GM12865 (cell line): ENCODE measurements at regions not wholly inside any gene's neighbourhood (a gene's known extent, or its start where the extent isn't known, plus 50 kb on each side); places are given as distances from the start of the nearest gene placed in this dataset.

ENCODE experiments used
- DNase-seq: peaks from one replicate; pipeline ENCODE4 v3.0.0; 2010; ENCODE audit warnings: low read depth
- H3K4me3 ChIP-seq: 2 replicates; pipeline ENCODE4 v1.5.1; 2011; ENCODE audit warnings: mild to moderate bottlenecking, low read depth, low read length, control low read depth
- TF ChIP-seq, protein P1 (sequence below): IDR thresholded peaks from 2 replicates; pipeline ENCODE4 v1.5.1; 2011; ENCODE audit warnings: low read length, control low read depth, low read depth, inconsistent platforms; ENCODE audit not compliant: insufficient read depth; ENCODE audit errors: missing control alignments

DNA sequence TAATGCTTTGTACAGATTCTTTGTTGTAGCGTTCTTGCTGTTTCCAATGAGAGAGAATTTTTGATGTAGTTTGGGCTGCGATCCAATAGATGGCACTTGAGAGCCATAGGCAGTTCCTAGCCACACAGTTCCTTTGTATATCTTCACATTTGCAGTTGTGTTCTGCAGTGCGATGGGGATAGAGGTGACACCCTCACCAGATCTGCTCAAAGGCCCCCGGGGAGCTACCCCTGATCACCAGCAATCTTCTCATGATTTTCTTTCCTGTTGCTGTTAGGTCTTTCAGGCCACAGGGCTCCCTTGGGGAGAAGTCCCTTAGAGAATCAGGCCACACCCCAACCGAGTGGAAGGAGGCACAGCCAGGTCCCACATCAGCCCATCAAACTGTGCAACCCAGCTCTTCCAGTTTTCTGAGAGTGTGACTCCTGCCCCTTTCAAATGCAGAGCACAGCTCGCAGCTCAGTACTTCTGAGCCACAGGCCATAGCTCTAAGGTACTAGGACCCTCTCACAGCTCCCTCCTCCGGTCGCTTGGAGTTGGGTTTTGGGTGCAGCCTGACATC is 353.7 kb downstream of the SLCO4C1 start:
- H3K4me3 ChIP-seq = no peak overlapping the region
- peak; percentile 45 for DNase-seq
- TF ChIP-seq, protein P1, sequence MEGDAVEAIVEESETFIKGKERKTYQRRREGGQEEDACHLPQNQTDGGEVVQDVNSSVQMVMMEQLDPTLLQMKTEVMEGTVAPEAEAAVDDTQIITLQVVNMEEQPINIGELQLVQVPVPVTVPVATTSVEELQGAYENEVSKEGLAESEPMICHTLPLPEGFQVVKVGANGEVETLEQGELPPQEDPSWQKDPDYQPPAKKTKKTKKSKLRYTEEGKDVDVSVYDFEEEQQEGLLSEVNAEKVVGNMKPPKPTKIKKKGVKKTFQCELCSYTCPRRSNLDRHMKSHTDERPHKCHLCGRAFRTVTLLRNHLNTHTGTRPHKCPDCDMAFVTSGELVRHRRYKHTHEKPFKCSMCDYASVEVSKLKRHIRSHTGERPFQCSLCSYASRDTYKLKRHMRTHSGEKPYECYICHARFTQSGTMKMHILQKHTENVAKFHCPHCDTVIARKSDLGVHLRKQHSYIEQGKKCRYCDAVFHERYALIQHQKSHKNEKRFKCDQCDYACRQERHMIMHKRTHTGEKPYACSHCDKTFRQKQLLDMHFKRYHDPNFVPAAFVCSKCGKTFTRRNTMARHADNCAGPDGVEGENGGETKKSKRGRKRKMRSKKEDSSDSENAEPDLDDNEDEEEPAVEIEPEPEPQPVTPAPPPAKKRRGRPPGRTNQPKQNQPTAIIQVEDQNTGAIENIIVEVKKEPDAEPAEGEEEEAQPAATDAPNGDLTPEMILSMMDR = peak; percentile 80

DNA sequence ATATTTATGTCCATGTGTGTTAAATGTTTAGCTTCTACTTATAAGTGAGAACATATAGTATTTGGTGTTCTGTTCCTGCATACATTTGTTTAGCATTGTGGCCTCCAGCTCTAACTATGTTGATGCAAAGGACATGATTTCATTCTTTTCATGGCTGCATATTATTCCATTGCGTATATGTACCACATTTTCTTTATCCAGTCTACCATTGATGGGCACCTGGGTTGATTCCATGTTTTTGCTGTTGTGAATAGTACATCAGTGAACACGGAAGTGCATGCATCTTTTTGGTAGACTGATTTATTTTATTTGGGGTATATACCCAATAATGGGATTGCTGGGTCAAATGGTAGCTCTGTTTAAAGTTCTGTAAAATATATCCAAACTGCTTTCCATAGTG is 359.0 kb downstream of the SLCO4C1 start:
- DNase-seq = no peak
- no peak overlapping the region for H3K4me3 ChIP-seq
- TF ChIP-seq, protein P1 = no peak

DNA sequence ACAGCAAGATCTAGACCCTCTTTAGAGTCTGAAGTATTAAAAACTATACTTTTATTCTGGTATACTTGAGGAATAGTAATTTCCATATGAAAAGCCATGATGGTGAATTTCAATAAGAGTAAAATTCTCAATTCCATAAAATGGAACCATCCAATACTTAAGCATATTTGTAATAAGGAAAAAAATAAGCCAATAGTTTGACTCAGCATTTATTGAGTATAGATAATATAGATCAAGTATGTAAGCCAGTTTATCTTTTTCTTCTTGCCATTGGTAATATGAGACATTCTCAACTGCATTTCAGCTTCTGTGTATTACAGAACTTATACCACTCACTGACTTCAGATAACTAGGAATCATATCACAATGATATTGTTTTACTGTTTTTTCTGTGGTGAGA is 361.0 kb downstream of the SLCO4C1 start:
- DNase-seq = no peak
- TF ChIP-seq, protein P1 = no peak

DNA sequence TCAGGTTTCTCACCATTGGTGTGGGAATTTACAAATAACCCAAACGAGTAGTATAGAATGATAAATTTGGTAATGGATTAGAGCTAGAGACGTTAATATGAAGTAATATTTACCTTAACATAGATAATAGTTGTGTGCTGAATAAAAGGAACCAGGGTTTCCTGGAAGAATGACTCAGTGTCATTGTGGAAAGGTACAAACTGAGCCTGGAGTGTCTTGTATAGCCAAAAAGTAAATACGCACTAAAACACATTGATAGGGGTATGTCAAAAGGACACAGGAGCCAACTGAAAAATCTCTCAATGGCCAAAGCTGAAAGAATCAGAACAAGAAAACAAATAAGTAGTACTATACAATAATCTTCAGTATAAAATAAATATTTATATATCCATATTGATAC is 363.5 kb downstream of the SLCO4C1 start:
- TF ChIP-seq, protein P1 = no peak
- DNase-seq = no peak
- no peak overlapping the region for H3K4me3 ChIP-seq

More for the DNA sequence above, 361.0 kb downstream of the SLCO4C1 start:
- H3K4me3 ChIP-seq = no peak overlapping the region

DNA sequence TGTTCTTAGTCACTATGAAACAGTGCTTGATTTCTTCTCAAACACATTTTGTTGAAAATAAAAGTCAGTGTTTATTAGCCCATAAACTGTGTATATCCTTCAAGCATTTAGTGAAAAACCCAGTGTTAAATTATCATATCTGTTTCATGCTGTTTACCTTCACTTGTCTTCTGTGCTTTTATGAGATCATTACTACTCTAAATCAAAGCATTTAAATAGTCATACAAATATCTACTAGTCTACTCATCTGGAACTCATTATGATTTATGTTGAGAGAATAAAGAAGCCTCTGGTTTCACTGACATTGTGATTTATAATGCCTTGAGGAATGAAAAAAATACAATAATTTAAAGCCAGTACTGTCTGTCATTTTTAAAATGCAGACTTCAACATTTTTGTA is 366.5 kb downstream of the SLCO4C1 start:
- H3K4me3 ChIP-seq = no peak overlapping the region
- DNase-seq = no peak
- TF ChIP-seq, protein P1 = no peak

DNA sequence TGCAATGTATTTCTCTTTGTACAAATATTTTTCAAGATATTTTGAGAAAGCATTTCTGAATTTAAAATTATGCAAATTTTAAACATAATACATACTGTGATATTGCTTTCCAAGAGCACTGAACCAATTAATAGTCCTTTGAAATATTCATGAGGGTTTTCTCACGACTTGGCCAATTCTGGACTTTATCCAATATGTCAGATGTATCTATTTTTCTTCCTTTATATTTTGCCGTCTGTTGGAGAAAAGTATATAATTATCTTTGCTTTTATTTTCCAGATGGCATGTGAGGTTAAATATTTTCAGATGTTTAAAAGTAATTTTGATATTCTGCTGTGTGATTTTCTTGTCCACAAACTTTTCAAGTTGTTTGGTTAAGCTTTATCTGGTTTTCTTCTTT is 378.9 kb downstream of the SLCO4C1 start:
- no peak overlapping the region for H3K4me3 ChIP-seq
- TF ChIP-seq, protein P1 = no peak
- DNase-seq = no peak

DNA sequence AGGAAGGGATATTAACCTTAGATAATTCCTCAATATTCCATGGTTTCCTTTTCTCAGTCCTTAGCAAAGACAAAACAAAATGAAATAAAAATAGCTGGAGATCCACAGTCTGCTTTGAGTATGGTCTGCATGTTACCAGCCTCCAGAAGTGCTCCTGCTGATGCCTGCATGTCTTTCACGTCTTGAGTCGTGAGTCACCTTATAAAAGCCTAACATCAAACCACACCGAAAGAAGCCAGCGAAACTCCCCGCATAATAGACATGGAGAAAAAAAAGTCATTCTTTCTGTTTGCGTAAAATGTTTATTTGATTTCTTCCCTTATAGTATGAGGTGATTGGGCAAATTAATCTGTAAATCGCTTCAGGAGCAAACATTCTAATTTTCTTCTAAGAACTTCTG is 380.5 kb downstream of the SLCO4C1 start:
- H3K4me3 ChIP-seq = no peak overlapping the region
- TF ChIP-seq, protein P1 = no peak
- DNase-seq = no peak
